HG03439 (cell line): ENCODE measurements at regions not wholly inside any gene's neighbourhood (a gene's known extent, or its start where the extent isn't known, plus 50 kb on each side); places are given as distances from the start of the nearest gene placed in this dataset.

Experiments used
- ATAC-seq: cut with Tn5 transposase; IDR thresholded peaks from one replicate; pipeline ENCODE4 v1.9.1; 2021; ENCODE audit warnings: mild to moderate bottlenecking, moderate library complexity; ENCODE audit not compliant: unreplicated experiment

- no peak for ATAC-seq
These were observed 116.6 kb downstream of the BMP2 start for GRCh38 chr20:6884114-6884513.

- no peak for ATAC-seq
These were observed 118.7 kb downstream of the BMP2 start for GRCh38 chr20:6886065-6886729.

DNA sequence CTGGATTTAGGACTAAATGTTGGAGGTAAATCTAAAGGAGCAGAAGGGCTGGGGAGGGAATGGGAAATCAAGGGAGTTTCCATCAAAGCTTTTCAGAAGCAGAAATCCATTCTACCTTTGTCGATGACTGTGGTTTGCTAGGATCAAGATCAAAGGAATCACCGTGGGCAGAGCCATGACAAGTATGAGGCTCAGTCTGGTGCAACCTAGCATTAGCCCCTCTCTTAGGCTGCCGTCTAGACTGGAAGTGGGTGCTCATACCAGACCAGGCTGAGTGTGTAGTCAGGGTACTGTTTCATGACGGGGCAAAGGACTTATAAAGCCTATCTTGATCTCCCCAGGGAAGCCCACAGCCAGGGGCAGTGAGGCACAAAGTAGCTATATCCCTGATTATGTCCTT is 120.5 kb downstream of the BMP2 start:
- ATAC-seq = no peak

DNA sequence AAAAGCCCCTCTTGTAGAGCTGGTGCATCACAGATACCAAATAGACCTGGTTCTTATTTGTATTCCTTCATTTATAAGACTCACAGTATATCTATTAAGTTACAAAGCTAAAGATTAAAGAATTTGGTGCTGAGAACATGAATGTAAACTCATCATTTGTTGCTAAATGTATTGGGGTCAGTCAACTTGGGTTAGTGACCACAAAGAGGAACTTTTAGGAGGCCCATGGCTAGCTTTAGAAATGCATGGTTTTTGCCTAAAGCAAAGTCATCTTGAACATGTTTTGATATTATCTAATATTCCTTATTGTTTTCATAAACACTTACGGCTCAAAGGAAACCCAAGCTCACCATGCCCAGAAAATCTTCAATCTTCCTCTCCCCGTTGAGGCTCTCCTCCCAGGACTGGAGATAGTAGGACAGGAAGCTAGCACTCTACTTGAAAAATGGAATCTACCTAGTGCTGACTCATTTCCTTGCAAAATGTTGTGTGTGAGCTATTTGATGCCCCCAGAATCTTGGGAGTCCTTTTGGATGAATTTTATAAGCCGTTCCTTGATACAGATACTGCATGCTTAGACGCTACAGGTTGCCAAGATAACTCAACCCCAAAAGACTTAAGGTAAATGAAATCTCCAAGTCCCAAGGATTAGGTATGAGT is 121.4 kb downstream of the BMP2 start:
- ATAC-seq = no peak

- no peak for ATAC-seq
These were observed 125.2 kb downstream of the BMP2 start for GRCh38 chr20:6892724-6893123.

DNA sequence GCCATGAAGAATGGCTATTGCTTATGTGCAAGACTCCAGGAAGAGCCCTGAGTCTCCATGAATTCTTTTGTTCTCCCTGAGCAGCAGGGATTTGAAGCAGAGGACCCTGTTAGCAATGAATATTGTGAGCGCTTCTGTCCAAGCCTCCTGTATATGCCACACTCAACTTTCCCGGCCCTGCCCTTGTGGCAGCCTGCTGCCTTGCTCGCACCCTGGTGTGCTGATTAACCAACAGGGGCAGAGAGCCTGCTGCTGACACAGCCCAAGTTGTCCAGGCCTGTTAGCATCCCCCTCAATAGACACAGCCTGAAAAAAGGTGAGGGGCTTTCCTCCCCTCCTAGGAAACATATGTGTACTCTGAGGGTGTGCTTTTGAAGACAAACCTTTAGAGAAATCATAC is 131.4 kb downstream of the BMP2 start:
- ATAC-seq = no peak

- no peak for ATAC-seq
These were observed 139.4 kb downstream of the BMP2 start for GRCh38 chr20:6906871-6907270.

- ATAC-seq = no peak
These were observed 141.2 kb downstream of the BMP2 start for GRCh38 chr20:6908673-6909072.

GRCh38 chr20:6909608-6910007 is 142.1 kb downstream of the BMP2 start:
- no peak for ATAC-seq

- no peak for ATAC-seq
These were observed 147.5 kb downstream of the BMP2 start for GRCh38 chr20:6914986-6915385.

GRCh38 chr20:6916938-6917337 is 149.5 kb downstream of the BMP2 start:
- no peak for ATAC-seq

DNA sequence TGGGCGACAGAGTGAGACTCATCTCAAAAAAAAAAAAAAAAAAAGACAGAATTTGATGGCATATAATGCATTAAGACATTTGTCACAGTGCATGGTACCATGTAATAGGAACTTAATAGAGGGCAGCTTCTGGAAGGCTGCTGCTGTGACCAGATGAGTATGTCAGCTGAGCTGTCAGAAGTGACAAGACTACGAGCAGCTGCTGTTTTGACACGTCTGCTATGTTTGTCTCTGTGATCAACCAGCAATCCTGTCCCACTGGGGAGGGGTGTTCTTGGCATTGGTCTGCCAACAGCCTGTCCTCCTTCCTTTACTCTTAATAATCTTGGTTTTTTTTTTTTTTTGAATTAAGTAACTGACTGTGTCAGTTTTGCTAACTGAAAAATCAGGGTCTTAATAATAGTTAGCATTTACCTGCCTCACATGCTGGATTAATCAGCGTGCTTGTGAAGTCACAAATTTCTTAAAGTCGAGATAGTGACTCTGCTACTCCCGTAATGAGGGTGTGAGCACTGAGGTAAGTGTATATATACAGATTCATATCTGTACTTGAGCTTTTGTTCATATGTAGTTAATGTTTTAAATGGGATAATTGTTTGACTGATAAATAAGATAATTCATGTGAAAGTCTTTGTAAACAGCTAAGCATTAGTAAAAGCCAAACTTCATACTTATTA is 152.4 kb downstream of the BMP2 start:
- no peak for ATAC-seq

- no peak for ATAC-seq
These were observed 153.6 kb downstream of the BMP2 start for GRCh38 chr20:6920991-6921613.

GRCh38 chr20:6921717-6922386 is 154.4 kb downstream of the BMP2 start:
- ATAC-seq = no peak

DNA sequence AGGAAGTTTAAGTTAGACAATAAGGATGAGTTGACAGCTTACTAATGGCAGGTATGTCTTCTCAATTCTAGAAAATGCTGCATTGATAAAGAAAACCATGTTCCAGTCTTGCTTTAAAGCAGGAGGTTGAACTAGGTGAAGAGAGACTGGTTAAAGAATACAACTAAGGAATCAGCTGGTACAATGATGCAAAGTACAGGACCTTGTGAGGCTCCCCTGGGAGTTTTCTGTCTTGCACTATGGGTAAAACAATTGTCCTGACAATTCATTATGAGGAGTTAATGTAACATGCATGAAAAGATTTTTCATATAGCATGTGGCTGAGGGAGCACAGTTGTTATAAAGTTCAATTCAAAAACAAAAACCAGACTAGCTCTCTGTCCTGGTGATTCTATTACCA is 157.2 kb downstream of the BMP2 start:
- ATAC-seq = no peak

DNA sequence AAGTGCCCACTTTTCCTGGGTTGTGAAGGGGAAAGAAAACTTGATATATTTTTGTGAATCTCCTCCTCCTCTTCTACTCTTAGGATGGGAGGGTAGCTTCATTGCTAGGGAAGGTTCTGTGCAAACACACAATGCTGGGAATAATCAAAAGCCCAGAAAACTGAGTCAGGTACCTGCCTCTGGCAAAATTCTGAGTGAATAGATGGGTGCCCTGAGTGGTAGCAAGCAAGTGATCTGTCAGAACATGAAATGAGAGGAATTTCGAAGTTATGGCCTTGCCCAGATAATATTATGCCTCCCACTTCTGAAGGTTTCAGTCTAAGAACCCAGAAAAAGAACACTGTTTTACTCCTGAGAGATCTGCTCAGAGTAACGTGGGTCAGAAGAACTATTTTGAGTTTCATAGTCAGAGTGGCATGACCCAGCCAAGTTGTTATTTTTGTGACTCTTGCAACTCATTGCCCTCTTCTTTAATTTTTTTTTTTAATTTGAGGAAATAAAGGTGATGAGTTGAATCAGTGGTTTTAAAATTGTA is 158.3 kb downstream of the BMP2 start:
- no peak for ATAC-seq

DNA sequence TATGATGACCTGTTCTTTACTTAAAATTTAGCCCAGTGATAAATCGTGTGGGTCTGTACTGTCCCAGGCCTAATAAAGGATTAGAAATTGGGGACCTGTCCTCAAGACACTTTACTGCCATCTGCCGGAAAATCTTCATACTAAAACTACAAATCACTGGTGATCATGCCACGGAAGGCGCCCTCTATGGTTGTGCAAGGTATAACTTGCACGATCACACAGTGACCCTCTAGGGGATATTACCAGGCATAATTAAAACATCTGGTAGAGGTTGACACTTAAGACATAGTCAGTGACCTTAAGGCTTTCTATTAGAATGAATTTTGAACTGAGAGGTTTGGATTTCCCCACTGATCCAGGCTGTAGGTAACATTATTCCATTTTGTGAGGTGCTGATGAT is 172.6 kb downstream of the BMP2 start:
- no peak for ATAC-seq

GRCh38 chr20:6940876-6941275 is 173.4 kb downstream of the BMP2 start:
- no peak for ATAC-seq

DNA sequence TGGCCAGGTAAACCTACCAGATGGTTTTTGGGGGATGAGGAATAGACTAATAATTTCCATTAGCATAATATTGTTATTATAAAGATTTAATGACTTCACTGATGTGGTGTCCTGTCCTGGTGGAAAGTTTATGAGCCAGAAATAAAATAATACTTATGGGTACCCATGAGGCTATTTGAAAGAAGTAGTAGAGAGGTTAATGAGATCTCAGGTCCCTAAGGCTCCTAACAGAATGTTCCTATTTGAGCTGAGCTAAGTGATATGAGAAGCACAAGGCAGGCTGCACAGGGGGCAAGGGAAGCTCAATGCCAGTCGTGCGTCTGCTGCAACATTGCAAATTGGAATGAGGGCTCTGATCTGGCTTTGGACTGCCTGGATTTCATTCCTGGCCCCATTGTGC is 174.1 kb downstream of the BMP2 start:
- no peak for ATAC-seq

GRCh38 chr20:6942266-6942665 is 174.8 kb downstream of the BMP2 start:
- ATAC-seq = no peak

- no peak for ATAC-seq
These were observed 176.8 kb downstream of the BMP2 start for GRCh38 chr20:6944292-6944691.
